Activated T-helper 2 cell treated with anti-CD3 and anti-CD28 coated beads, Interferon-gamma antibody, Interleukin-2, Interleukin-4, amounts not matched to agents 10 μg/mL and 5 μg/mL and 100 μg/mL, durations not matched to agents 14 hours and 24 hours and 36 hours (primary cell): ENCODE measurements at regions not wholly inside any gene's neighbourhood (a gene's known extent, or its start where the extent isn't known, plus 50 kb on each side); places are given as distances from the start of the nearest gene placed in this dataset.
"Not testable (repeated sequence)": the region's sequence is repeated elsewhere in the genome, so short reads cannot be mapped to it uniquely, and the experiment has no call there.

Experiments
- DNase-seq: peaks from one replicate; pipeline ENCODE4 v3.0.0; 2021; ENCODE audit warnings: low spot score
- H3K27ac Mint-ChIP-seq: one replicate; pipeline ENCODE4 v1.8.0; 2021; ENCODE audit warnings: mixed read lengths
- H3K27me3 Mint-ChIP-seq: one replicate; pipeline ENCODE4 v1.8.0; 2021; ENCODE audit warnings: low read depth, mixed read lengths
- H3K36me3 Mint-ChIP-seq: one replicate; pipeline ENCODE4 v1.8.0; 2021; ENCODE audit warnings: low read depth, mixed read lengths
- H3K4me1 Mint-ChIP-seq: one replicate; pipeline ENCODE4 v1.8.0; 2021; ENCODE audit warnings: low read depth, mixed read lengths
- H3K4me3 Mint-ChIP-seq: one replicate; pipeline ENCODE4 v1.8.0; 2021; ENCODE audit warnings: low read depth, mild to moderate bottlenecking, moderate library complexity, mixed read lengths
- H3K9me3 Mint-ChIP-seq: one replicate; pipeline ENCODE4 v1.8.0; 2021; ENCODE audit warnings: mixed read lengths
- intact Hi-C: fragments of 100-400 bp; cut with micrococcal nuclease; formaldehyde crosslinking; loops from one replicate; pipeline ENCODE4 v1.15.1; 2023

DNA sequence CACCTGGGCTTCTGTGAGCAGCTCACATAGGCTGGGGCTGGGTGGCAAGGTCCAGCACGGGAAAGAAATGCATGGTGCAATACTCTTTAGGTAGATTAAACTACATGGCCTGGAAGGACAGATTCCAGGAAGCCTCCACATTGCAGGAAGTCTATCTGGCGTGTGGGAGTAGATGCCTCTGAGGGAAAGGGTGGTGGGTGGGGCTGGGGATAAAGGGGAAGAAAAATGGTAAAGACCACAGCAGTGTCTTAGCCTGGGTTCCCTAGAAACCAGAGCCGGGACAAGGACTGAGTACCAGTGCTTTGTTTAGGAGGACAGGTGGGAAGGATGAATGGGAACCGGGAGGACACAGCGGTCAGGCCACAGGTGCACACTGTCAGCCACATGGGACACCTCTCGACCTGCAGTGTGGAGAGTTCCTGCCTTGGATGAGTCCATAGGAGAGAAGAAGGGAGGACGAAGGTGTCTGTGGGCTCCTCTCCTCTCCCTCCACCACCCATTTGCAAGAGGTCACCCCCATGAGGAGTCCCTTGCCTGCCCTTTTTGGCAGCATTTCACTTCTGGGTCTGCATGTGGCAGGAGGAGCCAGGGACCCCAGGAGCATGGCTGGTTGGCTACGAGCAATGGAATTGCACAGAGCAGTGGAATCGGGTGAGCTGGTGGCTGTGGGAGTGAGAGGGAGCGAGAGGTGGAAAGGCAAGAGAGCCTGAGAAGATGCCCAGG lies 91.5 kb upstream of the HS6ST1 start:
- no peak for DNase-seq

DNA sequence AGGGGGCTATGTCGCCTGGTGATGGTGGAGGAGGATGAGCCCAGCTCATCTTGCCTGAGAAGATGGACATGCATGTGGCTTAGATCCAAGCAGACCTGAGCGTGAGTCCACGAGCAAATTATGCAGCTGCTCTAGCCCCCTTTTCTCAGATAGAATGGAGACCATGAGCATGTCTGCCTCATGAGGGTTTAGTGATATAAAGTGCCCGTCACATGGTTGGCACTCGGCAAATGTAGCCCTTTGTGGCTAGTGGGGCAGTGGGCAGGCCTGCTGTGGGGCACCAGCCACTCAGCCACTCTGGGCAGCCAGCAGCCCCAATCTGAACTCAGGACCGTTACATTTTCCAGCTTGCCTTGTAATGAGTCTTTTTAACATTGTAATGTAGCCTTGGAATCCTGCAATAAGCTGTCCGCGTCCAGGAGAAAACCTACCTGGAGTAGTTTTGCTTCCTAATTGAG lies 92.1 kb upstream of the HS6ST1 start:
- Mint-ChIP-seq H3K27ac (no peak overlapping the region), H3K4me1 (peaks cover 8% of the 10 kb centered on the region)
- intact Hi-C loops = no loop called here

More for the DNA sequence above, 91.5 kb upstream of the HS6ST1 start:
- no peaks in the 10 kb centered on the region for H3K27me3 Mint-ChIP-seq
- peaks cover 8% of the 10 kb centered on the region for H3K4me1 Mint-ChIP-seq
- no peak overlapping the region for H3K4me3 Mint-ChIP-seq
- no peaks in the 10 kb centered on the region for H3K9me3 Mint-ChIP-seq
- intact Hi-C loops = no loop called here
- no peak overlapping the region for H3K27ac Mint-ChIP-seq
- no peaks in the 10 kb centered on the region for H3K36me3 Mint-ChIP-seq

DNA sequence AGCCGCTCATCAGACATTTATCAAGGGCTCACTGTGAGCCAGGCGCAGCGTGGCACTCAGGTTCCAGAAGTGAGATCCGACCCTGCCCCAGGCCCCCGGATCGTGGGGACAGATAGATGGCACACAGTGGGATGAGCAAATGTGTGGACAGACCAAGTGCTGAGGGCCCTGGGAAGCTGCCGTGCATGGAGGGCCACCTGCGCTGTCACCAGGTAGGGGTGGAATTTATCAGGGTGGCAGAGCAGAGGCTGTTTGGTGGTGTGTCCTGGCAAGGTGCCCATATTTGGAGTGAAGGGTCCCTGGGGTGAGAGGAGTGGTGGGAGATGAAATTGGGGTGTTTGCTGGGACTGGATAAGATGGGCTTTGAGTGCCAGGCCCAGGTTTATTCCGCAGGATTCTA lies 92.8 kb upstream of the HS6ST1 start:
- no peaks in the 10 kb centered on the region for H3K9me3 Mint-ChIP-seq
- no peaks in the 10 kb centered on the region for H3K27me3 Mint-ChIP-seq
- no peak overlapping the region for H3K4me3 Mint-ChIP-seq
- no peak for DNase-seq
- intact Hi-C loops = no loop called here
- H3K4me1 Mint-ChIP-seq = peaks cover 8% of the 10 kb centered on the region
- H3K36me3 Mint-ChIP-seq = no peaks in the 10 kb centered on the region
- H3K27ac Mint-ChIP-seq = no peak overlapping the region

More for the DNA sequence above, 92.1 kb upstream of the HS6ST1 start:
- no peaks in the 10 kb centered on the region for H3K27me3 Mint-ChIP-seq
- H3K36me3 Mint-ChIP-seq = no peaks in the 10 kb centered on the region
- H3K4me3 Mint-ChIP-seq = no peak overlapping the region
- DNase-seq = no peak
- no peaks in the 10 kb centered on the region for H3K9me3 Mint-ChIP-seq

DNA sequence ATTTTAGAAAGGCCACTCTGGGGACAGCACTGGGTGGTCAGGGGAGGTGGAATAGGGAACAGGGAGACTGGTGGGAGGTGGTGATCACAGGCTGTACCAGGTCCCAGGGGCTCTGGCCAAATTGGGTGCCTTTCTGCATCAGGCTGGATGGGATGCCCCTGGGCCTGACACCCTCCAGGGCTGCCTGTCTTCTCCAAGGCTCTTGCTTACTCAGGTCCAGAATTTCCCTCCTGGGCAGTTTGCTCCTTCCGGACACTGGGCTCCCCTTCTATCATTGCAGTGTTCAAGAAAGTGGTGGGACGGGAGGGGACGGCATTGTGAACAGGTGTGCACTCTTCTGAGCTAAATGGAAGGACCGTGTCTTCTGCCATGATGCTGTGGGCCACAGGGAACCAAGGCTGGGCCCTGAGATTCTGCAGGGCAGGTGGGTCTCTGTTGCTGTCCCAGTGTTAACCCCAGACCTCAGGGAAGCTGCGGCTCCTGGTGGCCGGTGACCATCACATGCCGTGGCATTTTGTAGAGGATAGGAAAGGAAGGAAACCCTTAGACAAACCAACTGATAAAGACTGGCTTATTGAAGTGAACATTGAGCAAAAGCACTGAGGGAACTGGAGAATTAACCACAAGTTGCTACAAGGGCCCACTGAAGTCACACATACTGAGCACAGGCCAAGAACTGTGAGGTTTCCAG lies 93.7 kb upstream of the HS6ST1 start:
- H3K4me1 Mint-ChIP-seq = peaks cover 8% of the 10 kb centered on the region
- no peak for DNase-seq
- no peaks in the 10 kb centered on the region for H3K27me3 Mint-ChIP-seq
- intact Hi-C loops = no loop called here
- H3K9me3 Mint-ChIP-seq = no peaks in the 10 kb centered on the region
- H3K36me3 Mint-ChIP-seq = no peaks in the 10 kb centered on the region
- no peak overlapping the region for H3K27ac Mint-ChIP-seq
- no peak overlapping the region for H3K4me3 Mint-ChIP-seq

DNA sequence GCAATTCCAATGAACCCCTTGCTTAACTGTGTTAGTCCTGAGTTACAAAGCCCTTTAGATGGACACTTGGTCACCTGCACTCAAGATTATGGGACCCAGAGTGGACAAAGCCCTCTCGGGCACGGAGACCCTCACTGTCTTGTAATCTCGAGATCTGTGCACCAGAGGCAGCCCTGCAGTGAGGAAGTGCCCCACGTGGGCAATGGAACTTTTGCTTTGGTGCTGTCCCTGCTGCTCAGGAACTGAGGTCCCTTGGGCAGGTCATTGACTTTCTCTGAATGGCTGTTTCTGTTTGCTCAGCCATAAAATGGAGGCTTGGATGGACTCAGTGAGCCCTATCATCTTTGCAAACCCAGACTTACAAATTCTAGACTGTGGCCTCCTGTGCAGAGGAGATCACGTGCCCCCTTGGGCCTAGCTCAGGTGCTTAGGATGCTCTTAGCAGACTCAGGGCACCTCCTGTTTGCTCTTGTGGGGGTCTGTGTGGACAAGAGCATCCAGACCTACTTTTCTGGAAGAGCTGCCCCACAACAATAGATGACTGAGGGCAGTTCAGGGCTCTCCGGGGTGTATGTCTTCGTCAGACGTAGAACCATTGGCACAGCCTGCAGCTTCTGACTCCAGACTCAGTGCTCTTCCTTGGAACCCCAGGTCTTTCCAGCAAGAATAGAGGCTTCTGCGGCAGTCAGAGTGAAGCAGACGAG lies 94.5 kb upstream of the HS6ST1 start:
- Mint-ChIP-seq H3K27me3 (no peaks in the 10 kb centered on the region), H3K36me3 (no peaks in the 10 kb centered on the region), H3K4me1 (peaks cover 8% of the 10 kb centered on the region), H3K9me3 (no peaks in the 10 kb centered on the region), H3K27ac (no peak overlapping the region), H3K4me3 (no peak overlapping the region)
- intact Hi-C loops = no loop called here
- no peak for DNase-seq

DNA sequence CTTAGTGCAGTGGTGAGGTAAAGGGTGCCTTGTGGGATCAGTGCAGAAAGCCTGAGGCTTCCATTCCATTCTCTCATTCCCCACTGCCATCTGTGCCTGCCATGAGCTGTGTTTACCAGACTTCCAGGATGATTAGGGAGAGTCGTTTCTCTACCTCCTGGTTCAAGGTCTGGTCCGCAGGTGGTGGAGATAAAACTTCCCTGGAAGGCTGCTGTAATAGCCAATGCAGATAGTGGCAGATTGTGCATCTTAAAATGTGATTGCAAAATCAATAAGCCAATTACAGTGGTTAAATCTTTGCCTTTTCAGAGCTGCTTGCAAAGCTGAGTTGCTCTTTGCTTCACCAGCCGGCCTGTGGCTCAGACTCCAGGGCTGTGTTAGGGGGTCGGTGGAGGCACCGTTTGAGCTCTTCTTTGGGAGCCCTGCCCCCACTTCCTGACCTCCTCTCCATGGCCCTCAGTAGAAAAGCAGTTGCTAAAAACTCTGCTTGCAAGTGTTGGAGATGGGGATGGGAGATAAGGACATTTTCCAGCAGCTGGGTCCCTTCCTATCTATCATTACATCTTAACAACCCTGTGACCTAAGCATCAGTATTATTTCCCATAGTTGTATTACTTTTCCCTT lies 95.2 kb upstream of the HS6ST1 start:
- DNase-seq = no peak
- no peak overlapping the region for H3K27ac Mint-ChIP-seq
- no peaks in the 10 kb centered on the region for H3K27me3 Mint-ChIP-seq
- peaks cover 8% of the 10 kb centered on the region for H3K4me1 Mint-ChIP-seq
- no peaks in the 10 kb centered on the region for H3K36me3 Mint-ChIP-seq
- no peak overlapping the region for H3K4me3 Mint-ChIP-seq
- intact Hi-C loops = no loop called here
- H3K9me3 Mint-ChIP-seq = no peaks in the 10 kb centered on the region

DNA sequence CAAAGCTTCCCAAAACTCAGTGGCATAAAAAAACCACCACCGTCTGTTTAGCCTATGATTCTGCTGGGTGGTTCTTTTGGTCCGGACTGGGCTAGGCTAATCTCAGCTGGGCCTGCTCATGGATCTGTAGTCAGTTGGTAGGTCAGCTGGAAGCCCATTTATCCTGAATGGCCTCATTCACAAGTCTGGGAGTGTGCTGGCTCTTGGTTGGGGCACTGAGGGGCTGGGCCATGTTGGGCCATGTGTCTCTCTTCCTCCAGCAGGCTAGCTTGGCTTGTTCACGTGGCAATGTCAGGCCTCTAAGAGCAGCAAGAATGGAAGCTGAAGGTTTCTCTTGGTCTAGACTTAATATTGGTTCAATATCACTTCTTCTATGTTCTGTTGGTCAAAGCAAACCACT lies 95.7 kb upstream of the HS6ST1 start:
- intact Hi-C loops = no loop called here
- DNase-seq = no peak
- Mint-ChIP-seq H3K27ac (no peak overlapping the region), H3K4me3 (no peak overlapping the region), H3K9me3 (no peaks in the 10 kb centered on the region), H3K36me3 (no peaks in the 10 kb centered on the region), H3K27me3 (no peaks in the 10 kb centered on the region), H3K4me1 (peaks cover 8% of the 10 kb centered on the region)

DNA sequence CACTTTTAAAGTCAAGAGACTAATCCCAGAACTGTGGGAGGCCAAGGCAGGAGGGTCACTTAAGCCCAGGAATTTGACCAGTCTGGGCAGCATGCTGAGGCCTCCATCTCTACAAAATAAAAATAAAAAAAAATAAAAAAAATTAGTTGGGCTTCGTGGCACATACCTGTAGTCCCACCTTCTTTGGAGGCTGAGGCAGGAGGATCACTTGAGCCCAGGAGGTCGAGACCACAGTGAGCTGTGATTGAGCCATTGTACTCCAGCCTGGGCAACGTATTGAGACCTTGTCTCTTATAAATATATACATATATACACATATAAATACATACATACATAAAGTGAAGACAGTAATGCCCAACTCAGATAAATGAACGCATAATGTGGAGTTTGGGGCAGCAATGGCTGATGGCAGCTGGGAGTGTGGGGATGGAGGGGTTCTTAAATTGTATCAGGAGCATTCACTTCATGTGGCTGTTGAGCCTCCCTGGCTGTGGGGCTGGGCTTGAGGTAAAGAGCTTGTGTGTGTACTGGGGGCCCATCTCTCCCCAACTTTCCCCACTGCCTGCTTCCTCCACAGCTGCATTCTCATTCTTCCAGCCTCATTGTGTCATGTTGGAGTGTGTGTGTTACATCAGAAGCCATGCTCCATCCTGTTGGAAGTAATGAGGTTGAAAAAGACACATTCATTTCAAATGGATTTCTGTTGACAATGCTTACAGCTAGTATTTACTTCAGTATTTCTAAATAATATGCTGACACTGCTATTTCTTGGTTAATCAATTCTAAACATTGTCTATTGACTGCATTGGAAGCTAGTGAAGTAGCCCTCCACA lies 96.5 kb upstream of the HS6ST1 start:
- no peak overlapping the region for H3K4me3 Mint-ChIP-seq
- no peak for DNase-seq
- peaks cover 8% of the 10 kb centered on the region for H3K4me1 Mint-ChIP-seq
- H3K27me3 Mint-ChIP-seq = peaks cover 2% of the 10 kb centered on the region
- intact Hi-C loops = no loop called here
- no peak overlapping the region for H3K27ac Mint-ChIP-seq
- no peaks in the 10 kb centered on the region for H3K36me3 Mint-ChIP-seq
- H3K9me3 Mint-ChIP-seq = no peaks in the 10 kb centered on the region

DNA sequence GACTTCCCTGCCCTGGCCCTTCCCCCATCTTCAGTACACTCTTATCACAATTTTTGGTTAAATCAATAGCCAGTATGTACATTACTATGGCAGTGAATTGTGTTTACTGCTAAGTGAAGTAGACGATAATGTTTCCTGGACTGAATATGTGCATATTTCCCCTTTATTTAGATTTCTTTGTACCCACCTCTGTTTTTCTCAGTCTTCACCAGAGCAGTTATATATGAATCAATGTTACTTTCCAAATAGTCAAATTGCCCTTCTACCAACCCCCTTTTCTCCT lies 97.1 kb upstream of the HS6ST1 start:
- H3K9me3 Mint-ChIP-seq = no peaks in the 10 kb centered on the region
- H3K36me3 Mint-ChIP-seq = no peaks in the 10 kb centered on the region
- H3K27me3 Mint-ChIP-seq = peaks cover 2% of the 10 kb centered on the region
- no peak for DNase-seq
- intact Hi-C loops = no loop called here
- H3K4me3 Mint-ChIP-seq = no peak overlapping the region
- H3K27ac Mint-ChIP-seq = no peak overlapping the region
- H3K4me1 Mint-ChIP-seq = peaks cover 8% of the 10 kb centered on the region

DNA sequence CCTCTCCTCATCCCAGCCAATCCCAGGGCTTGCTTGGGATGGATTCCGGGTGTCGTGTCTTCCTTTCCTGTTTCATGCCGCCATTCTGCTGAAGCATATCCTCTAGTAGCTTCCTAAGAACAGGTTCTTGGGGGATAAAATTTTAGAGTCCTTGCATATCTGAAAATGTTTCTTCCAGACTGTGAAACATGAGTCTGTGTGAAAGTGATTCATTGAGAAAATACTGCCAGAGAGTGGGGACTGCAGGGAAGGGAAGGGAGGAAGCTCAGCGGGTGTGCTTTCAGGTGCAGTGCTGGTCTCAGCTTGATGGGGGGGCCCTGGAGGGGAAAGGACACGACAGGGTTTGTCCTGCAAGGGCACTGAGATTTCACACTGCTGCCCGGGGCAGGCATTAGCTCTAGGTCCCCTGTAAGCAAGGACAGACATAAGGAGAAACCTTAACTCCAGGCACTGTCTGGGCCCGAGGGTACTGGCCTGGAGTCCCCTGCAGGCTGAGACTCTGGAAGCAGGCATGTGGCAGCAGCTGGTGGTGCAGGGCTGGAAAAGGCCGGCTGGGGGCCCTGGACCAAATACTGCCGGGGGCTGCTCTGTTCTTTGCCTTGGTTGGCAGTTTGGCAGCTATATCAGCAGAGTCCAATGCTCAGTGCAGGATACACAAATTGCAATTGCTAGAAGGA lies 97.6 kb upstream of the HS6ST1 start:
- no peak for DNase-seq
- Mint-ChIP-seq H3K36me3 (no peaks in the 10 kb centered on the region), H3K27ac (no peak overlapping the region), H3K9me3 (no peaks in the 10 kb centered on the region), H3K4me1 (peaks cover 8% of the 10 kb centered on the region), H3K27me3 (peaks cover 2% of the 10 kb centered on the region), H3K4me3 (no peak overlapping the region)
- intact Hi-C loops = no loop called here

DNA sequence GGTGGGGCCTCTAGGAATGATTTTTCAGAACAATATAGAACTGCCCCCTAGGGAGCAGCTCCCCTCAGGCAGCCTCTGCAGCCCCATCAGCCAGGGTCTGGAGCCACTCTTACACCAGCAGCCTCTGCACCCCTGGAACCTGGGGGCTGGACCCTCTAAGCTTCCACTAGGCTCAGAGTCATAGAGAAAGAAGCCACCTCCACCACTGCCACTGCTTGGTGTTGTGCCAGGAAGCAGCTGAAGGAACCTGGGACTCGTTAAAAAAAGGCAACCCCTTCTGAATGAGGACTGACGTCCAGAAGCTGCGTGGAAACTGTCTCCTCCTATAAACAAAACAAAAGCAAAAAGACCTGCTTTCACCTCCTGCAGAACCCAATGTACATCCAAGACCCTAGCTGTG lies 98.1 kb upstream of the HS6ST1 start:
- H3K36me3 Mint-ChIP-seq = no peaks in the 10 kb centered on the region
- intact Hi-C loops = no loop called here
- no peak for DNase-seq
- peaks cover 2% of the 10 kb centered on the region for H3K27me3 Mint-ChIP-seq
- no peak overlapping the region for H3K4me3 Mint-ChIP-seq
- no peaks in the 10 kb centered on the region for H3K9me3 Mint-ChIP-seq
- no peak overlapping the region for H3K27ac Mint-ChIP-seq
- H3K4me1 Mint-ChIP-seq = peaks cover 8% of the 10 kb centered on the region

DNA sequence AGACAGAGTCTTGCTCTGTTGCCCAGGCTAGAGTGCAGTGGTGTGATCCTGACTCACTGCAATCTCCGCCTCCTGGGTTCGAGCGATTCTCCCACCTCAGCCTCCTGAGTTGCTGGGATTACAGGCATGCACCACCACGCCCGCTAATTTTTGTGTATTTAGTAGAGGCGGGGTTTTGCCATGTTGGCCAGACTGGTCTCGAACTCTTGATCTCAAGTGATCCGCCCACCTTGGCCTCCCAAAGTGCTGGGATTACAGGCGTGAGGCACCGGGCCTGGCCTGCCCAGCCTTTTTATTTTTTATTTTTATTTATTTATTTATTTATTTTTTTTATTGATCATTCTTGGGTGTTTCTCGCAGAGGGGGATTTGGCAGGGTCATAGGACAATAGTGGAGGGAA lies 98.6 kb upstream of the HS6ST1 start:
- H3K27me3 Mint-ChIP-seq, H3K36me3 Mint-ChIP-seq, intact Hi-C loops: not testable (repeated sequence)

More for the DNA sequence above, 98.6 kb upstream of the HS6ST1 start:
- H3K27ac Mint-ChIP-seq, H3K4me1 Mint-ChIP-seq, DNase-seq, H3K4me3 Mint-ChIP-seq, H3K9me3 Mint-ChIP-seq: not testable (repeated sequence)
